ENCODE measurements at regions not wholly inside any gene's neighbourhood (a gene's known extent, or its start where the extent isn't known, plus 50 kb on each side); places are given as distances from the start of the nearest gene placed in this dataset.

- TF ChIP-seq EGR2 (tag by site-specific recombination; IDR thresholded peaks at IDR 0.05; ENCODE audit: low read depth) (no peak), SP2 (tag by site-specific recombination; IDR thresholded peaks at IDR 0.05) (no peak), CTCF (tag by site-specific recombination; IDR thresholded peaks at IDR 0.05) (no peak)
Measured at GRCh38 chr3:95588473-95588872, 1225.9 kb upstream of the EPHA6 start.

All from HEK293 (cell line).